Esophagus squamous epithelium (tissue), 4 donors: ENCODE measurements at regions not wholly inside any gene's neighbourhood (a gene's known extent, or its start where the extent isn't known, plus 50 kb on each side); places are given as distances from the start of the nearest gene placed in this dataset.

ENCODE experiments used
- POLR2A ChIP-seq, 4 donors: fragments of 450-650 bp; IDR thresholded peaks; one replicate each; pipeline ENCODE4 v1.6.1; 2017; ENCODE audit warnings: antibody characterized with exemption in 4 of 4, mild to moderate bottlenecking in 4 of 4, moderate library complexity in 3 of 4
- TF ChIP-seq, protein P1 (sequence below), 6 experiments: fragments of 450-650 bp in 4 of 6; fragments of 200-600 bp in 2 of 6; sonication (generic) in 2 of 6; IDR thresholded peaks; one replicate each; pipeline ENCODE4 v1.5.1; 2016 to 2019; ENCODE audit warnings: antibody characterized with exemption in 6 of 6, mild to moderate bottlenecking in 4 of 6, moderate library complexity in 4 of 6

DNA sequence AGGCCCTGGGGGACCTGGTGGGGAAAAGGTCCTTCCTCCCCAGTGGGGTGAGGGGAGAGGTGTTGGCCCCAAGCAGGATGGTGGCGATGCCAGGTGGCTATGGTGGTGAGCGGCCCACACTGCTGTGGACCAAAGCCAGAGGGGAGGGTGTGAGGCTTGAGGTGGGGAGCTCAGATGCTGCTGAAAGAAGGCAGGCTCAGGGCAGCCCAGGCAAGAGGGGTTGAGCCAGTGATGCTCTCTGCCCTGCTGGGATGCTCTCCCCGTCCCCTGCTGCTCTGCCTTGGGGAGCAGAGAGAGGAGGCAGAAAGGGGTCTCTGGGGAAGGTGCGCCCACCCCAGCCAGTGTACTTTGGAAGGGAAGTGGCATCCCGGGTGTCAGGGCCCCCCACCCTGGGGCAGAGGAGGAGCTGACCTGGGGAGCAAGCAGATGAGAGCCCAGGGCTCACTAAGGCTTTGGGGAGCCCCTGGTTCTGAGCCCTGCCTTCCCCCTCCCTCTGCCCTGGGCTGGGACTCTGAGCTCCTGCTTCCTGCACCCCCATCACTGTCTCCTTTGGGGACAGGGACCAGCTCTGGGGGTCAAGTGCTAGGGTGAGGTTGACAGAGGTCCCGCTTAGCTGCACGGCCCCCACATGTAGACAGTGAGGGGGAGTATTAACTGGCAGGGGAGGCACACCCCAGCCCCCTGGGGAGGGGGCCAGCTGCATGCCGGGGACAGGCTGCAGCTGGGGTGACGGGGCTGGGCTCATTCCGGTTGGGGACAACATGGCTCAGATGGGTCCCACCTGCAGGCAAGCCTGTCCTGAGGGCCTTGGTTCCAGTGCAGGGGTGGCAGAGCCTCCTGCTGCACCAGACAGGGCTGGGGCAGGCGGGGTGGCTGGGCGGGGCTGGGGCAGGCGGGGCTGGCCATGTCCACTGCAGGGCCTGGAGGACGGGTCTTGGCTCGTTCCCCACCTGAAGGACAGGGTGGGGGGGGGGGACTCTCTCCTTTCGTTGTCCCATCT, 124.4 kb downstream of the KIF26A start:
- TF ChIP-seq, protein P1, sequence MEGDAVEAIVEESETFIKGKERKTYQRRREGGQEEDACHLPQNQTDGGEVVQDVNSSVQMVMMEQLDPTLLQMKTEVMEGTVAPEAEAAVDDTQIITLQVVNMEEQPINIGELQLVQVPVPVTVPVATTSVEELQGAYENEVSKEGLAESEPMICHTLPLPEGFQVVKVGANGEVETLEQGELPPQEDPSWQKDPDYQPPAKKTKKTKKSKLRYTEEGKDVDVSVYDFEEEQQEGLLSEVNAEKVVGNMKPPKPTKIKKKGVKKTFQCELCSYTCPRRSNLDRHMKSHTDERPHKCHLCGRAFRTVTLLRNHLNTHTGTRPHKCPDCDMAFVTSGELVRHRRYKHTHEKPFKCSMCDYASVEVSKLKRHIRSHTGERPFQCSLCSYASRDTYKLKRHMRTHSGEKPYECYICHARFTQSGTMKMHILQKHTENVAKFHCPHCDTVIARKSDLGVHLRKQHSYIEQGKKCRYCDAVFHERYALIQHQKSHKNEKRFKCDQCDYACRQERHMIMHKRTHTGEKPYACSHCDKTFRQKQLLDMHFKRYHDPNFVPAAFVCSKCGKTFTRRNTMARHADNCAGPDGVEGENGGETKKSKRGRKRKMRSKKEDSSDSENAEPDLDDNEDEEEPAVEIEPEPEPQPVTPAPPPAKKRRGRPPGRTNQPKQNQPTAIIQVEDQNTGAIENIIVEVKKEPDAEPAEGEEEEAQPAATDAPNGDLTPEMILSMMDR (IDR thresholded peaks at IDR 0.05), result no peak
- no peak for TF ChIP-seq POLR2A (IDR thresholded peaks at IDR 0.05)
